ENCODE measurements at regions not wholly inside any gene's neighbourhood (a gene's known extent, or its start where the extent isn't known, plus 50 kb on each side); places are given as distances from the start of the nearest gene placed in this dataset.
"Not testable (repeated sequence)": the region's sequence is repeated elsewhere in the genome, so short reads cannot be mapped to it uniquely, and the experiment has no call there.

DNA sequence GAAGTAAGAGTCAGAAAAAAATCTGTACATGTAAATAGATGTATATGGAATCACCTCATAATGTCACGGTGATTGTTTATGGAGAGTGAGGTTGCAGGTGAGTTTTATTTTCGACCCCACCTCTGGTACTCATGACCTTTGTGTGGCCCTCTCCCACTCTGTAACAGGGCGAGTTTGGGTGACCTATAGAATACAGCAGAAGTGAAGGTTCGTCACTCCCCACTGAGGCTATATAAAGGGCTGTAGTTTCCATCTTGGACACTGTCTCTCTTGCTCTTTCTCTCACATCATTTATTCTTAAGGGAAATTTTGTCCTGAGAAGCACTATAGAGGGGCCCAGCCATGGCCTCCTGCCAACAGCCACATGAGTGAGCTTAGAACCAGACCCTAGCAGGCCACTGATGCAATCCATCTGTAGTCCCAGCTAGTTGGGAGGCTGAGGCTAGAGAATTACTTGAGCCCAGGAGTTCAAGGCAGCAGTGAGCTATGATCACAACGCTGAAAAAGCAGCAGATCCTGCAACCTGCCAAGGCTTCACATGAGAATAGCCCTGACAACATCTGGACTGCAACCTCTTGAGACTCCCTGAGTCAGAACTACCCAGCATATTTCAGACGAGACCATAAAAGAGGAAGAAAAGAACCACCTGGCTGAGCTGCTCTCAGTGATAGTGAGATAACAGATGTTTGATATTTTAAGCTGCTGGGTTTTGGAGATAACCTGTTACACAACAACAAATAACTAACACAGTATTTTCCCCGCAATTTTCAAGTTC is 74.3 kb upstream of the SLC1A4 start:
- Mint-ChIP-seq H3K27ac (no peak overlapping the region), H3K4me3 (no peak overlapping the region), H3K27me3 (ENCODE audit: low read depth in 3 of 3) (peaks cover 0 to 6% (median 0%) of the 10 kb centered on the region in 3 donors), H3K9me3 (no peaks in the 10 kb centered on the region), H3K36me3 (no peaks in the 10 kb centered on the region), H3K4me1 (peaks cover 21 to 23% of the 10 kb centered on the region in 2 donors)
- no peak for DNase-seq

GRCh38 chr2:64915510-64915900 is 73.7 kb upstream of the SLC1A4 start:
- peaks cover 21 to 23% of the 10 kb centered on the region in 2 donors for H3K4me1 Mint-ChIP-seq
- H3K36me3 Mint-ChIP-seq: no peaks in the 10 kb centered on the region
- peaks cover 0 to 6% (median 0%) of the 10 kb centered on the region in 3 donors for H3K27me3 Mint-ChIP-seq (ENCODE audit: low read depth in 3 of 3)
- H3K27ac Mint-ChIP-seq: no peak overlapping the region
- H3K9me3 Mint-ChIP-seq: no peaks in the 10 kb centered on the region
- no peak for DNase-seq
- H3K4me3 Mint-ChIP-seq: no peak overlapping the region

- H3K27ac Mint-ChIP-seq: peak overlapping the region; percentile 86 to 93 (median 92)
- peaks cover 21 to 23% of the 10 kb centered on the region in 2 donors for H3K4me1 Mint-ChIP-seq
Measured at GRCh38 chr2:64918220-64918886, 70.8 kb upstream of the SLC1A4 start.

DNA sequence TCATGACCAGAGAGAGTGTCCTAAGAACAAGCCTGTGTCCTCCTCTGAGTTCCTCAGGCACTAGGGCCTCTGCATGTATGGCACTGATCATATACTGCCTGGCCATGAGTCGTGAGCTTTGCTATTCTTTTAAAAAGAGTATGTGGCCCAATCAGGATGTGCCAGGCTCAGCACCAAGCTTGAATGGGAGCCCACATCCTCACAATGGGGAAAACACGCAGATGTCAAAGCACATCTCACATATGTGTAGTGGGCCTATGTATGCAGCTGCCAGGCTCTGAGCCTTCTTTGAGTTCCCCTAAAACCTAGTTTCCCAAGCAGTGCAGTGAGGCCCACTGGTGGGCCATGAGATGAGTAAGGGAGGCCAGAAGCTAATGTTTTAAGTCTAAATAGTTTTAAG is 69.9 kb upstream of the SLC1A4 start:
- no peak for DNase-seq
- Mint-ChIP-seq H3K9me3 (no peaks in the 10 kb centered on the region), H3K27me3 (ENCODE audit: low read depth in 3 of 3) (peaks cover 0 to 7% (median 0%) of the 10 kb centered on the region in 3 donors)

More at GRCh38 chr2:64918220-64918886, 70.8 kb upstream of the SLC1A4 start:
- no peak for DNase-seq
- Mint-ChIP-seq H3K27me3 (ENCODE audit: low read depth in 3 of 3) (peaks cover 0 to 6% (median 0%) of the 10 kb centered on the region in 3 donors), H3K4me3 (peak overlapping the region; percentile 91 to 96 (median 94)), H3K36me3 (no peaks in the 10 kb centered on the region), H3K9me3 (no peaks in the 10 kb centered on the region)

GRCh38 chr2:64922482-64923384 is 66.5 kb upstream of the SLC1A4 start:
- DNase-seq: no peak
- H3K4me1 Mint-ChIP-seq: peaks cover 18% of the 10 kb centered on the region in 2 donors
- H3K9me3 Mint-ChIP-seq: no peaks in the 10 kb centered on the region
- H3K36me3 Mint-ChIP-seq: peaks cover 0 to 5% (median 3%) of the 10 kb centered on the region in 3 donors
- no peak overlapping the region for H3K4me3 Mint-ChIP-seq
- H3K27me3 Mint-ChIP-seq (ENCODE audit: low read depth in 3 of 3): peaks cover 0 to 3% (median 2%) of the 10 kb centered on the region in 3 donors
- H3K27ac Mint-ChIP-seq: no peak overlapping the region

More for the DNA sequence above, 69.9 kb upstream of the SLC1A4 start:
- H3K36me3 Mint-ChIP-seq: no peaks in the 10 kb centered on the region
- peak overlapping the region; percentile 6 to 91 (median 79) for H3K27ac Mint-ChIP-seq
- H3K4me3 Mint-ChIP-seq: peak overlapping the region in 4 of 5 donors; percentile 91 to 95 (median 93)
- H3K4me1 Mint-ChIP-seq: peaks cover 21 to 23% of the 10 kb centered on the region in 2 donors

GRCh38 chr2:64923385-64923710 is 65.9 kb upstream of the SLC1A4 start:
- Mint-ChIP-seq H3K36me3 (peaks cover 0 to 5% (median 3%) of the 10 kb centered on the region in 3 donors), H3K4me1 (peaks cover 11 to 12% of the 10 kb centered on the region in 2 donors), H3K27me3 (ENCODE audit: low read depth in 3 of 3) (peaks cover 0 to 3% (median 1%) of the 10 kb centered on the region in 3 donors), H3K9me3 (no peaks in the 10 kb centered on the region), H3K4me3 (no peak overlapping the region), H3K27ac (no peak overlapping the region)
- DNase-seq: no peak

DNA sequence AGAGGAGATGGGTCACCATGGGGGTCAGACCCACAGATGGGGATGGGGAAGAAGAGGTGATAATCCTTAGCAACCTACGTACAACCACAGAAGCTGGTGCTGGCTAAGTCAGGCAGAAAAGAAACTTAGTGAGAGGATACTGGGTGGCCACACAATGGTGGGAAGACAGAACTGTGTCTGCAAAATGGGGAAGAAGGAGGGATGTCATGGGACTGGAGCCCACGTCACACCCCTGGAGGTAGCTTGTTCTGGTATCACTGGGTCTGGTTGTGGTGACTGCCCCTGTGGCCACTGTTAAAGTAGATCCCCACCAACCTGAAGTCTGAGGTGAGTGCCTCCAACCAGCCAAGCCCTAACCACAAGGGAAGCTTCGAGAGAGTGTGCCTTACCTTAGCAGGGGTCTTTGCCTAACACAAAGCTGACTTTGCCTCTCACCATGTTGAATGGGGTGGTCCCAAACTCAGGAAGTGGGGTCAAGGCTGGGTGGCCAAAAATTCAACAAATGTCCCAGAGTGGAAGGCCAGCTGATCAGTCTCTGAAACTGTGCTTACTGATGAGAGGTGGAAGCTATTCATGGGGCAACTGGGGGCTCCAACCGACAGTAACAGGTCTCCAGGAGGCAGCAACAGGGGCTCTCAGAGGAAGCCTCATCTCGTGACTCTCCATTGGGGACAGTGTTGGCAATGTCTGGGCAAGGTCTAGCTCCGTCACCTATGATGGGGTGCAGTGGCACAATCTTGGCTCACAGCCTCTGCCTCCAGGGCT is 64.8 kb upstream of the SLC1A4 start:
- peaks cover 0 to 3% (median 1%) of the 10 kb centered on the region in 3 donors for H3K27me3 Mint-ChIP-seq (ENCODE audit: low read depth in 3 of 3)
- no peak for DNase-seq
- peak overlapping the region in 1 of 6 donors; percentile 59 for H3K27ac Mint-ChIP-seq
- no peak overlapping the region for H3K4me3 Mint-ChIP-seq
- H3K9me3 Mint-ChIP-seq: no peaks in the 10 kb centered on the region
- H3K36me3 Mint-ChIP-seq: peaks cover 0 to 5% (median 3%) of the 10 kb centered on the region in 3 donors
- peaks cover 1 to 2% of the 10 kb centered on the region in 2 donors for H3K4me1 Mint-ChIP-seq

DNA sequence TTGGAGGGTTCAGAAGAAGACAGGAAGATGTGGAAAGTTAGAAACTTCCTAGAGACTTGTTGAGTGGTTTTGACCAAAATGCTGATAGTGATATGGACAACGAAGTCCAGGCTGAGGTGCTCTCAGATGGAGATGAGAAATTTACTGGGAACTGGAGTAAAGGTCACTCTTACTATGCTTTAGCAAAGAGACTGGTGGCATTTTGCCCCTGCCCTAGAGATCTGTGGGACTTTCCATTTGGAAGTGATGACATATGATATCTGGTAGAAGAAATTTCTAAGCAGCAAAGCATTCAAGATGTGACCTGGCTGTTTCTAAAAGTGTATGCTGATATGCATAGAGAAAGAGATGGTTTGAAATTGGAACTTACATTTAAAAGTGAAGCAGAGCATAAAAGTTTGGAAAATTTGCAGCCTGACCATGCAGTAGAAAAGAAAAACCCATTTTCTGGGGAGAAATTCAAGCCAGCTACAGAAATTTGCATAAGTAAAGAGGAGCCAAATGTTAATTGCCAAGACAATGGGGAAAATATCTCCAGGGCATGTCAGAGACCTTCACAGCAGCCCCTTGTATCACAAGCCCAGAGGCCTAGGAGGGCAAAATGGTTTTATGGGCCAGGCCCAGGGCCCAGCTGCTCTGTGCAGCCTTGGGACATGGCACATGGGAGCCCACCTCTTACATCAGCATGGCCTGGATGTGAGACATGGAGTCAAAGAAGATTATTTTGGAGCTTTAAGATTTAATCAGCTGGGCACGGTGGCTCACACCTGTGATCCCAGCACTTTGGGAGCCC is 63.1 kb upstream of the SLC1A4 start:
- not testable (repeated sequence) for H3K36me3 Mint-ChIP-seq; H3K27me3 Mint-ChIP-seq (ENCODE audit: low read depth in 3 of 3); H3K4me3 Mint-ChIP-seq; H3K27ac Mint-ChIP-seq; H3K4me1 Mint-ChIP-seq; DNase-seq; H3K9me3 Mint-ChIP-seq

DNA sequence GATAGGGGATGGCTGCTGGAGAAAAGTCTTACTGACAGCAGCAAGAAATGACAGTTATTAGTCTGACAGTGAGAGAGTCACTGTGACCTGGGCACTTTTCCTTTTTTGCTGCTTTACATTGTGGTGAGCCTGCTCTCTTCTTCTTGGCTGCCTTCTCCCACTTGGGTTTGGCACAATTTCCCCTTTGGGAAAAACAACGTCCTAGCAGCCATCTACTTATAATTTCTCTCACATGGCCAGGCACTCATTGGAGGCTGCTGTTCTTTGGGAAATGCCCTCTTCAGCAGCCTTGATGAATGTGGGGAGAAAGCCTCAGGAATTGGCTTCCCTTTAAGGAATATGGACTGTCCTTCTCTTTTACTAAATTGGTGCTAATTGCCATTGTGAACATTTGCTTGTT is 60.4 kb upstream of the SLC1A4 start:
- Mint-ChIP-seq H3K4me1 (peaks cover 2 to 14% of the 10 kb centered on the region in 2 donors), H3K36me3 (peaks cover 0 to 9% (median 3%) of the 10 kb centered on the region in 3 donors), H3K9me3 (no peaks in the 10 kb centered on the region), H3K27me3 (ENCODE audit: low read depth in 3 of 3) (peaks cover 0 to 6% (median 5%) of the 10 kb centered on the region in 3 donors), H3K27ac (no peak overlapping the region), H3K4me3 (no peak overlapping the region)
- no peak for DNase-seq

DNA sequence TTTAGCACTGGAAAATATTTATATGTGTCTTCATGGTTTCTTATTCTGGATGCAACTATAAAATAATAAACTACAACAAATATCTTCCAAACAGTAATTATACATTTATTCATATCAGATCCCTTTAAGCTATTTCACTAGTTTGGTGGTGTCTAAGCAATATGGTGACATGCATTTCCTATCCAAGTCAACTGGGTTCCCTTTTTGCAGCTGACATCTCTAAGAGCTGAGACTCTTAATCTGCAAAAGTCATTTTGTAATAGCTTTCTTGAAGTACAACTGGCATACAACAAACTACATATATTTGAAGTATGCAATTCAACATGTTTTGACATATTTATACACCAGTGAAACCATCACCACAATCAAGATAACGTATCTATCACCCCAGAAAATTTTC is 59.9 kb upstream of the SLC1A4 start:
- peaks cover 2 to 14% of the 10 kb centered on the region in 2 donors for H3K4me1 Mint-ChIP-seq
- H3K9me3 Mint-ChIP-seq: no peaks in the 10 kb centered on the region
- no peak for DNase-seq
- H3K27me3 Mint-ChIP-seq (ENCODE audit: low read depth in 3 of 3): peaks cover 0 to 5% (median 4%) of the 10 kb centered on the region in 3 donors
- no peak overlapping the region for H3K27ac Mint-ChIP-seq
- H3K36me3 Mint-ChIP-seq: peaks cover 0 to 9% (median 3%) of the 10 kb centered on the region in 3 donors
- no peak overlapping the region for H3K4me3 Mint-ChIP-seq

DNA sequence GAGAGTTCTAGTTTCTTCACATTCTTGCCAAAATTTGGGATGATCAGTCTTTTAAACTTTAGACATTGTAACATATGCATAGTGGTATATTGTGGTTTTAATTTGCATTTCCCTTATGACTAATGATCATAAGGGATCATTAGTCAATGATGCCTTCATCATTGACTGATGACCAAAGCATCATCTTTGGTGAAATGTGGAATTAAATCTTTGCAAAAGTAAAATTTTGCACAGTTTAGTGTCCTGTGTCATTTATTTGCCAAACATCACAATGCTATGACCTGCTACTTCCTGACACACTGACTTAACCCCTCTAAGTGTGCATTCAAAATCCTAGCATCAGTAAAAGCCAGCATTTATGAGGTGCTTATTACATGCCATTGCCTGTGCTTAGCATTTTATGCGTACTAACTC is 58.9 kb upstream of the SLC1A4 start:
- no peak for DNase-seq
- no peak overlapping the region for H3K4me3 Mint-ChIP-seq

More for the DNA sequence above, 58.9 kb upstream of the SLC1A4 start:
- Mint-ChIP-seq H3K9me3 (no peaks in the 10 kb centered on the region), H3K27ac (no peak overlapping the region), H3K4me1 (peaks cover 2 to 14% of the 10 kb centered on the region in 2 donors), H3K27me3 (ENCODE audit: low read depth in 3 of 3) (peaks cover 0 to 5% (median 4%) of the 10 kb centered on the region in 3 donors), H3K36me3 (peaks cover 0 to 9% (median 4%) of the 10 kb centered on the region in 3 donors)
